Stomach (tissue), 8 donors: ENCODE measurements at regions not wholly inside any gene's neighbourhood (a gene's known extent, or its start where the extent isn't known, plus 50 kb on each side); places are given as distances from the start of the nearest gene placed in this dataset.

Source experiments
- DNase-seq, 2 donors: peaks; one replicate each; pipeline versions ENCODE4 v3.0.0 to v3.0.0-alpha.2; 2013 to 2019
- H3K27ac ChIP-seq, 5 donors: fragments of 200-600 bp in 4 of 5; sonication (generic) in 4 of 5; one replicate each; pipeline ENCODE4 v1.5.1; 2013 to 2019; ENCODE audit warnings: mild to moderate bottlenecking in 1 of 5, moderate library complexity in 1 of 5
- H3K27me3 ChIP-seq, 3 donors: fragments of 200-600 bp; sonication (generic); one replicate each; pipeline ENCODE4 v1.5.1; 2017 to 2019; ENCODE audit warnings: mixed run types in 1 of 3
- H3K36me3 ChIP-seq, 4 donors: fragments of 200-600 bp; sonication (generic); 1 replicate in 3 of 4; 2 replicates in 1 of 4; pipeline ENCODE4 v1.5.1; 2016 to 2019
- H3K4me1 ChIP-seq, 4 donors: fragments of 200-600 bp; sonication (generic); one replicate each; pipeline ENCODE4 v1.5.1; 2016 to 2019
- H3K4me3 ChIP-seq, 4 donors: fragments of 200-600 bp; sonication (generic) in 3 of 4; one replicate each; pipeline ENCODE4 v1.5.1; 2016 to 2019; ENCODE audit warnings: mild to moderate bottlenecking in 1 of 4
- H3K9me3 ChIP-seq, 4 donors: fragments of 200-600 bp; sonication (generic); one replicate each; pipeline ENCODE4 v1.5.1; 2016 to 2019
- CTCF ChIP-seq, 7 experiments: fragments of 450-650 bp in 4 of 7; fragments of 200-600 bp in 3 of 7; sonication (generic) in 3 of 7; IDR thresholded peaks; one replicate each; pipeline ENCODE4 v1.5.1; 2016 to 2019; ENCODE audit warnings: antibody characterized with exemption in 7 of 7, control low read depth in 2 of 7, mild to moderate bottlenecking in 1 of 7
- EP300 ChIP-seq: sonication (generic); formaldehyde crosslinking; IDR thresholded peaks from one replicate; pipeline ENCODE4 v1.6.1; 2017; ENCODE audit warnings: antibody characterized with exemption
- POLR2A ChIP-seq, 4 donors: fragments of 450-650 bp; IDR thresholded peaks; one replicate each; pipeline ENCODE4 v1.6.1; 2016; ENCODE audit warnings: antibody characterized with exemption in 4 of 4, control low read depth in 2 of 4, mild to moderate bottlenecking in 1 of 4, moderate library complexity in 1 of 4
- POLR2AphosphoS5 ChIP-seq, 3 donors: sonication (generic); formaldehyde crosslinking; IDR thresholded peaks; one replicate each; pipeline ENCODE4 v1.6.1; 2016; ENCODE audit warnings: antibody characterized with exemption in 3 of 3
- WGBS, 5 donors: extraction: QIAGEN DNeasy Blood & Tissue Kit in 3 of 5; methylation state at CpG; one replicate each; pipeline versions ENCODE4 v1.1.5 to v1.1.7; 2013 to 2018; 5-methylcytosine and 5-hydroxymethylcytosine counted together
- intact Hi-C: fragments of 100-400 bp; cut with DNase I; formaldehyde crosslinking; loops from one replicate; pipeline ENCODE4 v1.15.1; 2023; ENCODE audit warnings: low total_unique reads
- donor health status: healthy with polysubstance abuse.
- donor health status: Bipolar disorder and iron deficiency.
- donor health status: healthy.

- WGBS, 5 donors: 29 to 44% (median 36%) methylated on average over 3 of the region's 3 CpGs
- Histone ChIP-seq H3K9me3 (no peaks in the 10 kb centered on the region), H3K27me3 (no peaks in the 10 kb centered on the region), H3K36me3 (no peaks in the 10 kb centered on the region), H3K4me3 (no peak overlapping the region), H3K27ac (no peak overlapping the region), H3K4me1 (no peaks in the 10 kb centered on the region)
- no peak for TF ChIP-seq EP300
- TF ChIP-seq POLR2AphosphoS5 (IDR thresholded peaks at IDR 0.05): no peak
- no peak for TF ChIP-seq POLR2A (IDR thresholded peaks at IDR 0.05)
- no peak for TF ChIP-seq CTCF (IDR thresholded peaks at IDR 0.05)
- DNase-seq: no peak
- intact Hi-C loops: no loop called here
These were observed 2011.6 kb upstream of the WWC1 start for GRCh38 chr5:166279828-166280227.

GRCh38 chr5:166281433-166281832 is 2010.0 kb upstream of the WWC1 start:
- H3K4me3 ChIP-seq: no peak overlapping the region
- no peak for TF ChIP-seq EP300
- no peak for TF ChIP-seq POLR2AphosphoS5 (IDR thresholded peaks at IDR 0.05)
- TF ChIP-seq POLR2A (IDR thresholded peaks at IDR 0.05): no peak
- no peak for TF ChIP-seq CTCF (IDR thresholded peaks at IDR 0.05)
- no peaks in the 10 kb centered on the region for H3K9me3 ChIP-seq
- WGBS, 5 donors: 67 to 76% (median 69%) methylated on average over 2 of the region's 2 CpGs
- H3K4me1 ChIP-seq: no peaks in the 10 kb centered on the region
- H3K27ac ChIP-seq: no peak overlapping the region
- no peak for DNase-seq
- H3K27me3 ChIP-seq: no peaks in the 10 kb centered on the region
- intact Hi-C loops: no loop called here
- H3K36me3 ChIP-seq: no peaks in the 10 kb centered on the region

- DNase-seq: no peak
- Histone ChIP-seq H3K4me1 (no peaks in the 10 kb centered on the region), H3K27me3 (no peaks in the 10 kb centered on the region), H3K27ac (no peak overlapping the region), H3K4me3 (no peak overlapping the region), H3K36me3 (no peaks in the 10 kb centered on the region), H3K9me3 (no peaks in the 10 kb centered on the region)
- WGBS, 5 donors: 83 to 91% (median 87%) methylated on average over 3 of the region's 3 CpGs
- intact Hi-C loops: no loop called here
- TF ChIP-seq CTCF (IDR thresholded peaks at IDR 0.05) (no peak), POLR2A (IDR thresholded peaks at IDR 0.05) (no peak), POLR2AphosphoS5 (IDR thresholded peaks at IDR 0.05) (no peak), EP300 (no peak)
These were observed 2008.5 kb upstream of the WWC1 start for GRCh38 chr5:166282939-166283338.

- TF ChIP-seq CTCF (IDR thresholded peaks at IDR 0.05): no peak
- no peak for TF ChIP-seq POLR2A (IDR thresholded peaks at IDR 0.05)
- no peak for TF ChIP-seq POLR2AphosphoS5 (IDR thresholded peaks at IDR 0.05)
- TF ChIP-seq EP300: no peak
- no peaks in the 10 kb centered on the region for H3K27me3 ChIP-seq
- peaks cover 0 to 13% (median 0%) of the 10 kb centered on the region in 4 donors for H3K9me3 ChIP-seq
- no peak for DNase-seq
- H3K4me3 ChIP-seq: no peak overlapping the region
- no peaks in the 10 kb centered on the region for H3K36me3 ChIP-seq
- no peak overlapping the region for H3K27ac ChIP-seq
- 55 to 68% (median 59%) methylated on average over 2 of the region's 2 CpGs for WGBS, 5 donors
- intact Hi-C loops: no loop called here
- H3K4me1 ChIP-seq: no peaks in the 10 kb centered on the region
These were observed 2006.1 kb upstream of the WWC1 start for GRCh38 chr5:166285361-166285760.
